ENCODE measurements at regions not wholly inside any gene's neighbourhood (a gene's known extent, or its start where the extent isn't known, plus 50 kb on each side); places are given as distances from the start of the nearest gene placed in this dataset.

GRCh38 chr5:135128361-135128760 lies 94.3 kb upstream of the PITX1 start:
- TF ChIP-seq EZH2 (IDR thresholded peaks at IDR 0.05; ENCODE audit: borderline replicate concordance, low read length) (no peak), CTCF (conservative IDR thresholded peaks at IDR 0.05 in 1 of 2, IDR thresholded peaks at IDR 0.05 in 1 of 2; ENCODE audit: extremely low read depth in 1 of 2, insufficient read depth in 1 of 2, low read depth in 1 of 2, low read length in 2 of 2) (no peak)
